ENCODE measurements at regions not wholly inside any gene's neighbourhood (a gene's known extent, or its start where the extent isn't known, plus 50 kb on each side); places are given as distances from the start of the nearest gene placed in this dataset.

DNA sequence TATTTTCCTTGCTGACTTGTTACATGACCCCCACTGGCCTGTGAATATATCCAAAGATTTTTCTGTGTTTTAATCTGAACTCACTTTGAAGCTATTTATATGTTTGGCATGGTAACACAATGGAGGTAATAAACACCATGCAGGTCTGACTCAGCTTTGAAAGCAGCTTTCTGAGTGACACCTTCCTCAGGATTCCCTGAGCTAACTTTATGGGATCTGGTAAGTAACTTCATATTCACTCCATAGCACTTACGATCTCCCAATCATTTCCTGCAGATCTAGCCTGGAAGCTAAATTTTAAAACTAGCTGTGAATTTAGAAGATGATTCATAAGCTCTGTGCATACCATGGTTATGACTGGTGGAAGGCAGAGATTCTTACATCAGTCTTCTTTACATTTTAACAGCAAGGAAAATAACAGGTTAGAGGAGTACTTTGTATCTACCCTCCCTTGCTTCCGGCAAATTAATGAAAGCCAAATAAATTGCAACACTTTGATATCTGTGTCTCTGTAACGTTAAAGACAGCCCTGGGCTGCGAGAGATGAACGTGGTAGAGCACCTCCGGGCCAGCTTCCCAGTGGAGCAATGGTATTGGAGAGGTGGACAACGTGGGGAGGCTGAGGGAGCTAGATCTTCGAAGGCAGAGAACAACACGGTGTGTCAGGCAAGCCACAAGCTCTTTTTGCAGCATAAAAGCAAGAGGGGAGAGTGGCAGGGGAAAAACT lies 170.2 kb upstream of the KLF14 start:
- Histone ChIP-seq H3K4me3 (replicated peaks in 1 of 3; ENCODE audit: low read depth in 2 of 3, low read length in 3 of 3) (no peak overlapping the region), H3K36me3 (replicated peaks in 1 of 2; ENCODE audit: control insufficient read depth in 1 of 2, insufficient read depth in 2 of 2, low read length in 2 of 2) (no peaks in the 10 kb centered on the region), H3K4me1 (ENCODE audit: control insufficient read depth in 1 of 2, insufficient read depth in 2 of 2, low read length in 2 of 2) (peaks cover 5 to 19% of the 10 kb centered on the region in 2 donors), H4K20me1 (ENCODE audit: insufficient read depth, low read length) (peaks cover under 1% of the 10 kb centered on the region), H3K9ac (ENCODE audit: insufficient read depth, low read length, poor library complexity, severe bottlenecking) (peak overlapping the region; percentile 17), H3K27me3 (ENCODE audit: control insufficient read depth in 2 of 2, insufficient read depth in 2 of 2, low read length in 2 of 2) (no peaks in the 10 kb centered on the region), H3K79me2 (ENCODE audit: insufficient read depth, low read length) (peaks cover 22% of the 10 kb centered on the region), H3K4me2 (replicated peaks; ENCODE audit: extremely low read depth, low read length, poor library complexity, severe bottlenecking) (no peak overlapping the region), H3K9me3 (replicated peaks in 1 of 2; ENCODE audit: control insufficient read depth in 1 of 2, insufficient read depth in 1 of 2, low read length in 2 of 2) (no peaks in the 10 kb centered on the region), H2AFZ (ENCODE audit: insufficient read depth, low read depth, low read length, poor library complexity, severe bottlenecking) (no peak overlapping the region), H3K27ac (ENCODE audit: low read depth in 1 of 2, low read length in 2 of 2) (peak overlapping the region in 1 of 2 donors; percentile 78)
- peaks cover 43 to 69% of the 10 kb centered on the region in 2 donors for H3K36me3 Mint-ChIP-seq
- H3K27ac Mint-ChIP-seq, result peak overlapping the region; percentile 80 to 96 (median 90)
- TF ChIP-seq, protein P1, sequence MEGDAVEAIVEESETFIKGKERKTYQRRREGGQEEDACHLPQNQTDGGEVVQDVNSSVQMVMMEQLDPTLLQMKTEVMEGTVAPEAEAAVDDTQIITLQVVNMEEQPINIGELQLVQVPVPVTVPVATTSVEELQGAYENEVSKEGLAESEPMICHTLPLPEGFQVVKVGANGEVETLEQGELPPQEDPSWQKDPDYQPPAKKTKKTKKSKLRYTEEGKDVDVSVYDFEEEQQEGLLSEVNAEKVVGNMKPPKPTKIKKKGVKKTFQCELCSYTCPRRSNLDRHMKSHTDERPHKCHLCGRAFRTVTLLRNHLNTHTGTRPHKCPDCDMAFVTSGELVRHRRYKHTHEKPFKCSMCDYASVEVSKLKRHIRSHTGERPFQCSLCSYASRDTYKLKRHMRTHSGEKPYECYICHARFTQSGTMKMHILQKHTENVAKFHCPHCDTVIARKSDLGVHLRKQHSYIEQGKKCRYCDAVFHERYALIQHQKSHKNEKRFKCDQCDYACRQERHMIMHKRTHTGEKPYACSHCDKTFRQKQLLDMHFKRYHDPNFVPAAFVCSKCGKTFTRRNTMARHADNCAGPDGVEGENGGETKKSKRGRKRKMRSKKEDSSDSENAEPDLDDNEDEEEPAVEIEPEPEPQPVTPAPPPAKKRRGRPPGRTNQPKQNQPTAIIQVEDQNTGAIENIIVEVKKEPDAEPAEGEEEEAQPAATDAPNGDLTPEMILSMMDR (IDR thresholded peaks at IDR 0.05), result no peak
- H3K4me1 Mint-ChIP-seq, result peaks cover 46% of the 10 kb centered on the region
- H3K9me3 Mint-ChIP-seq, result no peaks in the 10 kb centered on the region
- no peaks in the 10 kb centered on the region for H3K27me3 Mint-ChIP-seq (ENCODE audit: low read depth in 3 of 3)
- 100% methylated on average over 3 of the region's 9 CpGs for whole genome bisulfite sequencing (ENCODE audit: insufficient coverage)
- intact Hi-C loops (cut with micrococcal nuclease), result loop anchor here in 1 of 2 donors (5.0 kb wide), 2 partner anchors 38 to 58 kb away; no protein-coding TSS in a partner anchor
- DNase-seq, result peak in 2 of 3 donors; percentile 31 to 65
- no peak overlapping the region for H3K4me3 Mint-ChIP-seq

DNA sequence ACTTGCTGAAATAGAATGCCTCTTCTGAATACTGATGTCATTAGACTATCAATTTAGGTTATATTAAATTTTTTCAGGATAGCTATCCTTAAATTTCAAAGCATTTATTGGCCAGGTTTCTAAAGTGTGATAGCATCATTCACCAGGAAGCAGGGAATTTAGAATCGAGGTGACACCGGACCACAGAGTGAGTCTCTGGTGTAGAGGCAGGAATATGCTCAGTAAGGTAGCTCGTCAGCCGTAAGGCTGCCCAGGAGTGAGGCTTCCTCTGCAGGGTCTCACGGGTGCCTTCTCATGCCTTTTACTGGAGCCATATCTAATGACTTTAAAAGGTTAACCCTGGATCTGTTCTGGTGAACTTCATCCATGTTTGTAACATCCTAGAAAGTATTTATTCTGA lies 170.8 kb upstream of the KLF14 start:
- H3K9me3 Mint-ChIP-seq, result no peaks in the 10 kb centered on the region
- no peak overlapping the region for H3K4me2 ChIP-seq (replicated peaks; ENCODE audit: extremely low read depth, low read length, poor library complexity, severe bottlenecking)
- peak overlapping the region in 5 of 7 donors; percentile 84 to 96 (median 92) for H3K27ac Mint-ChIP-seq
- intact Hi-C loops (cut with micrococcal nuclease), result loop anchor here in 1 of 2 donors (5.0 kb wide), 2 partner anchors 38 to 58 kb away; no protein-coding TSS in a partner anchor
- H3K27ac ChIP-seq (ENCODE audit: low read depth in 1 of 2, low read length in 2 of 2), result no peak overlapping the region
- H3K4me3 Mint-ChIP-seq, result no peak overlapping the region
- peaks cover 44 to 73% of the 10 kb centered on the region in 2 donors for H3K36me3 Mint-ChIP-seq
- no peak overlapping the region for H3K9ac ChIP-seq (ENCODE audit: insufficient read depth, low read length, poor library complexity, severe bottlenecking)
- no peak for DNase-seq
- H4K20me1 ChIP-seq (ENCODE audit: insufficient read depth, low read length), result no peaks in the 10 kb centered on the region
- H2AFZ ChIP-seq (ENCODE audit: insufficient read depth, low read depth, low read length, poor library complexity, severe bottlenecking), result no peak overlapping the region
- H3K4me1 ChIP-seq (ENCODE audit: control insufficient read depth in 1 of 2, insufficient read depth in 2 of 2, low read length in 2 of 2), result peaks cover 0 to 14% of the 10 kb centered on the region in 2 donors
- peaks cover 28% of the 10 kb centered on the region for H3K79me2 ChIP-seq (ENCODE audit: insufficient read depth, low read length)
- peaks cover 0 to 2% of the 10 kb centered on the region in 2 donors for H3K36me3 ChIP-seq (replicated peaks in 1 of 2; ENCODE audit: control insufficient read depth in 1 of 2, insufficient read depth in 2 of 2, low read length in 2 of 2)
- H3K4me3 ChIP-seq (replicated peaks in 1 of 3; ENCODE audit: low read depth in 2 of 3, low read length in 3 of 3), result no peak overlapping the region
- H3K27me3 Mint-ChIP-seq (ENCODE audit: low read depth in 3 of 3), result no peaks in the 10 kb centered on the region
- H3K9me3 ChIP-seq (replicated peaks in 1 of 2; ENCODE audit: control insufficient read depth in 1 of 2, insufficient read depth in 1 of 2, low read length in 2 of 2), result no peaks in the 10 kb centered on the region
- TF ChIP-seq, protein P1 (IDR thresholded peaks at IDR 0.05), result no peak
- WGBS (ENCODE audit: insufficient coverage), result 80% methylated on average over 5 of the region's 5 CpGs
- H3K4me1 Mint-ChIP-seq, result peaks cover 46% of the 10 kb centered on the region
- no peaks in the 10 kb centered on the region for H3K27me3 ChIP-seq (ENCODE audit: control insufficient read depth in 2 of 2, insufficient read depth in 2 of 2, low read length in 2 of 2)

All from CD14-positive monocyte (primary cell).